Activated naive CD8-positive, alpha-beta T cell treated with anti-CD3 and anti-CD28 coated beads, Interleukin-2, amount 50 U/mL, for 24 hours (primary cell): ENCODE measurements at regions not wholly inside any gene's neighbourhood (a gene's known extent, or its start where the extent isn't known, plus 50 kb on each side); places are given as distances from the start of the nearest gene placed in this dataset.
"Not testable (repeated sequence)": the region's sequence is repeated elsewhere in the genome, so short reads cannot be mapped to it uniquely, and the experiment has no call there.

ENCODE experiments used
- ATAC-seq: fragments of 150-1000 bp; cut with Tn5 transposase; one replicate; pipeline ENCODE4 v1.10.0; 2021
- DNase-seq: peaks from one replicate; pipeline ENCODE4 v3.0.0; 2021
- H3K27ac Mint-ChIP-seq: one replicate; pipeline ENCODE4 v1.8.0; 2021; ENCODE audit warnings: mild to moderate bottlenecking, mixed read lengths
- H3K27me3 Mint-ChIP-seq: one replicate; pipeline ENCODE4 v1.8.0; 2021; ENCODE audit warnings: mixed read lengths
- H3K36me3 Mint-ChIP-seq: one replicate; pipeline ENCODE4 v1.8.0; 2021; ENCODE audit warnings: low read depth, mixed read lengths
- H3K4me1 Mint-ChIP-seq: one replicate; pipeline ENCODE4 v1.8.0; 2021; ENCODE audit warnings: mixed read lengths
- H3K4me3 Mint-ChIP-seq: one replicate; pipeline ENCODE4 v1.8.0; 2021; ENCODE audit warnings: mild to moderate bottlenecking, moderate library complexity, mixed read lengths
- H3K9me3 Mint-ChIP-seq: one replicate; pipeline ENCODE4 v1.8.0; 2021; ENCODE audit warnings: mixed read lengths

GRCh38 chr4:187865914-187866313, 129.7 kb upstream of the ZFP42 start:
- no peaks in the 10 kb centered on the region for H3K36me3 Mint-ChIP-seq
- no peak overlapping the region for H3K4me3 Mint-ChIP-seq
- no peak for DNase-seq
- H3K9me3 Mint-ChIP-seq: peaks cover 9% of the 10 kb centered on the region
- H3K27me3 Mint-ChIP-seq: no peaks in the 10 kb centered on the region
- no peak for ATAC-seq
- no peaks in the 10 kb centered on the region for H3K4me1 Mint-ChIP-seq
- no peak overlapping the region for H3K27ac Mint-ChIP-seq

DNA sequence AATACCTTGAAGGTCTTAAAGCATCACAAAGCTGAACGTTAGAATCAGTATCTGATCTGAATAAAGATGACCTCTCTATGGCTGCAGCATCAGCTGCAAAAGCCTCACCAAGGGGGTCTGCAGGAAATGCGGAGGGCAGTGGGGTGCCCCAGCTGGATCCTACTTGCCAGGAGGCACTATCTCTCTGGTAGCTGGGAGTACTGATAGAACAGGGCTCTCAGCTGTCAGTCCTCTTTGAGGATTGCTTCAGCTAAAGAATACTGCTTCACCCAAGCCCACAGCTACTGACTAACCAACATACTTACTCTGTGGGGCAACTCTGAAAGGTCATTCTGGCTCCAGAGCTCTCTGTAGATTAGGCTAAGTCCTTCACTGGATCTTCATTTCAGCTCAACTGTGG, 112.5 kb upstream of the ZFP42 start:
- H3K4me3 Mint-ChIP-seq: no peak overlapping the region
- ATAC-seq: no peak
- no peaks in the 10 kb centered on the region for H3K36me3 Mint-ChIP-seq
- no peak overlapping the region for H3K27ac Mint-ChIP-seq
- DNase-seq: no peak
- peaks cover 19% of the 10 kb centered on the region for H3K9me3 Mint-ChIP-seq
- H3K27me3 Mint-ChIP-seq: no peaks in the 10 kb centered on the region
- no peaks in the 10 kb centered on the region for H3K4me1 Mint-ChIP-seq

DNA sequence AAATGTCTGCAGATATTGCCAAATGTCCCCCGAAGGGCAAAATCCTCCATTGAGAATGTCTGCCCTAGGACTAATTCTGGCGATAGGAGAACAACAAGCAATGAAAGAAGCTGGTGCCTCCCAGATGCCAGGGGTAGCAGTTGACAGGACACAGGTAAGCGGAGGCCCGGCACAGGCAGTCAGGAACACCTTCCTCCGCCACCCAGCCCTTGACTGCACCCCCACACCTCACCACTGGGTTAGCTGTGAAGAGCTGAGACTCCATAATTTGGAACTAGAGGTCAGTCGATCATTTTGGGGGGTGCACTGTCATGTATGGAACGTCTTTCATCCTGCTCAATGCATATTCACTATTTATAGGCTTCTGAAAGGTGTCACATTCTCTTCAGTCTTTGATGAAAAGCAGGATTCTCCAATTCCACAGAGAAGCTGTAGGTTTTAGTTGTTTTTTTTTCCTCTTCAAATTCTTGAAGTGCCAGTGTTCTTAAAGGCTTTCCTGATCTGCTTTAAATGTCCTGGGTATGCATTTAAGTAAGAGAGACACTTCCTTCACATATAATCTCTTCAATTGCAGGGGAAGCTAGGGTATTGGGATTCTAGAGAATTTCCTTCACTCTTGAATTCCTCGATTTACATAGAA, 111.6 kb upstream of the ZFP42 start:
- Mint-ChIP-seq H3K27me3 (no peaks in the 10 kb centered on the region), H3K4me3 (no peak overlapping the region), H3K36me3 (no peaks in the 10 kb centered on the region), H3K27ac (no peak overlapping the region), H3K9me3 (peaks cover 18% of the 10 kb centered on the region), H3K4me1 (no peaks in the 10 kb centered on the region)
- DNase-seq (no peak), ATAC-seq (no peak)

DNA sequence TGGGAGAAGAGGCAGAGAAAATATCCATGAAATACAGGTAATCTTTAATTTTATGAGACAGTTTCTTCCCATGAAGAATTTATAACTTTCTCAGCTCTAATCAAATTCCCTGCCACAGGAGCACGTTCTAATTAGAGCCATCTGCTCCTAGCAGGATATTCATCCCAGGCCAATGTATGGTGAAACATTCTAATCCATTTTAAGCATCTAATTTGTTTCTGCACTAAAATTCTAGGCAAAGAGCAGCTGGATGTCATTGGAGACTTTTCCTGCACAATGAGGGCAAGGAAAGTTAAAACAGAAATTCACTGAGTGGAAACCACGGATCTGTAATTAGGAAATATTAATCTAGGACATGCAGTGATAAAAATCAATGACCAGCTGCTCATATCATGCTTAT, 107.7 kb upstream of the ZFP42 start:
- H3K27me3 Mint-ChIP-seq: no peaks in the 10 kb centered on the region
- H3K9me3 Mint-ChIP-seq: peaks cover 29% of the 10 kb centered on the region
- no peak overlapping the region for H3K27ac Mint-ChIP-seq
- no peak for ATAC-seq
- no peaks in the 10 kb centered on the region for H3K36me3 Mint-ChIP-seq
- H3K4me1 Mint-ChIP-seq: no peaks in the 10 kb centered on the region
- H3K4me3 Mint-ChIP-seq: no peak overlapping the region
- no peak for DNase-seq

- Mint-ChIP-seq H3K36me3 (no peaks in the 10 kb centered on the region), H3K27me3 (no peaks in the 10 kb centered on the region), H3K27ac (no peak overlapping the region), H3K9me3 (peaks cover 41% of the 10 kb centered on the region), H3K4me3 (no peak overlapping the region), H3K4me1 (no peaks in the 10 kb centered on the region)
- no peak for DNase-seq
- ATAC-seq: no peak
These were observed 105.9 kb upstream of the ZFP42 start for GRCh38 chr4:187889651-187890050.

- Mint-ChIP-seq H3K4me3 (no peak overlapping the region), H3K27me3 (no peaks in the 10 kb centered on the region)
These were observed 102.2 kb upstream of the ZFP42 start for GRCh38 chr4:187893418-187893817.

DNA sequence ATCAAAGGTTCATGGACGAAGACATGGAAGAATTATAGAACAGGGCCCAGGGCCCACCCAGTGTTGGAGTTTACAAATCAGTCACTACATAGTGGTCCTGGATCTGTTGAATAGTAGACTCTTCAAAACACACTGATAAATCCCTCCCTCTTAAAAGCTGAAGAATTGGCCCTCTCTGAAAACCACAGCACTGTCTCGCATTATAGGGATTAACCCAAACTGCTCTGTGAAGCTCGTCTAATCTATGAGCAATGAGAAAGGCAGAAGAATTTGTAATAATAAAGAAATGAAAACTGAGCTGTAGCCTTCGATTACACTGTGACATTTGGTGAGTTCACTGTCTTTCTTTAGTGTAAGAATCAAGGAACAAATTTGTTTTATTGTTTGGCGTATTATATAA, 92.5 kb upstream of the ZFP42 start:
- Mint-ChIP-seq H3K4me3 (no peak overlapping the region), H3K9me3 (peaks cover 32% of the 10 kb centered on the region), H3K27me3 (no peaks in the 10 kb centered on the region), H3K4me1 (no peaks in the 10 kb centered on the region), H3K27ac (no peak overlapping the region), H3K36me3 (no peaks in the 10 kb centered on the region)
- no peak for ATAC-seq
- DNase-seq: no peak

More at GRCh38 chr4:187893418-187893817, 102.2 kb upstream of the ZFP42 start:
- no peaks in the 10 kb centered on the region for H3K36me3 Mint-ChIP-seq
- H3K27ac Mint-ChIP-seq: no peak overlapping the region
- no peaks in the 10 kb centered on the region for H3K4me1 Mint-ChIP-seq
- ATAC-seq: no peak
- DNase-seq: no peak
- peaks cover 37% of the 10 kb centered on the region for H3K9me3 Mint-ChIP-seq

DNA sequence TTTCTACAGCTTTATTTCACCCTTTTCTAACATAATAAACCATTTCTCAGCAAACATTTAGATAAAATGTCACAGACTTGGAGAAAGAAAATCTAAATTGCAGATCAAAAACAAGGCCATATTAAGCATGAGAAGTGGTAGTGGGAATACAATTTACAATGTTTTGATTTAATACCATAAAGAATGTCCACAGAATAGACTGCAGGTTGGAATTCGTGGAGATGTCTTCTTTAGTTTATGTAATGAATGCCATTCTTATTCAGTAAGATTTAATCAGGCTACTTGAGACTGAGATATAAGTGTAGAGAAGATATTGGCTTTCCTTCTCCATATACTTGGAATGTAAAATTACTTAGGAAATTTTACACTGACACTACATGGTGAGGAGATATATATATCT, 91.9 kb upstream of the ZFP42 start:
- Mint-ChIP-seq H3K4me1 (no peaks in the 10 kb centered on the region), H3K27ac (no peak overlapping the region), H3K4me3 (no peak overlapping the region), H3K36me3 (no peaks in the 10 kb centered on the region), H3K27me3 (no peaks in the 10 kb centered on the region), H3K9me3 (peaks cover 32% of the 10 kb centered on the region)
- ATAC-seq: no peak
- no peak for DNase-seq

DNA sequence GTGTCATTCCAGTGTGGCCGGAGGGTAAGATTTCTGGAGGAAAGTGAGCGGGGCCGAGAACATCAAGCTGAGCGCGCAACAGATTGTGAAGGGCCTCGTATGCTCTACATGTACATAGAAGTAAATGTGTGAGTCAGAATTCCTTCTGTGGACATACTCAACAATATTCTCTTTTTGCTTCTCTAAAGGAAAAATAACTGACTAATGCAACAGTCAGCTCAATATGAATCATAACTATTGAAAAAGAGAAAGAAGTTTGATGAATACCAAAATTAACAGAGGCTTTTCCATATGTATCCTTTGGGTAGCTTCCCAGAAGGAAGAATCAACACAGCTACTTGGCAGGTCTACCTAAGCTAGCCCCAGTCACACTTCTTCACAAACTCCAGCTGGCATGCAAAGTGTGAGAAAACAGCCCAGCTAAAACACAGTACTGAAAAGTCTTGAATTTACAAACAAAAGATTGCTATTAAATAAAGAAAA, 87.5 kb upstream of the ZFP42 start:
- ATAC-seq (no peak), DNase-seq (no peak)
- Mint-ChIP-seq H3K27ac (no peak overlapping the region), H3K4me3 (no peak overlapping the region), H3K36me3 (no peaks in the 10 kb centered on the region), H3K9me3 (peaks cover 6% of the 10 kb centered on the region), H3K27me3 (no peaks in the 10 kb centered on the region), H3K4me1 (no peaks in the 10 kb centered on the region)

DNA sequence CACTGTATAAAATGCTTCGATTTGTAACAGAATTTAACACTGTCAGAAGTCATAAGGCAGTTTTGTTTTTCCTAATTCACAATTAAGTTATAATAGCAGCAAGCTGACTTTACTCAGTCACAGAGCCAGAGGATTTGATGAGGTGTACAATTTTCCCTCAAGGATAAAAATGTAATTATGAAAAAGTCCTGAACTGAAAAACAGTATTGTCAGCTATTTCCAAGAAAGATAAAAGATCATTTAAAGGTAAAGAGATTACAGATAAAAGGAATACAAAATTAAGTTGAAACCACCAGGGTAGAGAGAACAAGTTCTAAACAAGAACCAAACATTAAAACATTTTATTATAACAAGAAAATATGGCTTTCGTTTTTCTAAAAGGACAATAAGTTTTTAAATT, 86.8 kb upstream of the ZFP42 start:
- H3K4me1 Mint-ChIP-seq: no peaks in the 10 kb centered on the region
- ATAC-seq (no peak), DNase-seq (no peak)
- no peaks in the 10 kb centered on the region for H3K36me3 Mint-ChIP-seq
- no peaks in the 10 kb centered on the region for H3K27me3 Mint-ChIP-seq
- H3K9me3 Mint-ChIP-seq: peaks cover 6% of the 10 kb centered on the region
- H3K4me3 Mint-ChIP-seq: no peak overlapping the region
- no peak overlapping the region for H3K27ac Mint-ChIP-seq

DNA sequence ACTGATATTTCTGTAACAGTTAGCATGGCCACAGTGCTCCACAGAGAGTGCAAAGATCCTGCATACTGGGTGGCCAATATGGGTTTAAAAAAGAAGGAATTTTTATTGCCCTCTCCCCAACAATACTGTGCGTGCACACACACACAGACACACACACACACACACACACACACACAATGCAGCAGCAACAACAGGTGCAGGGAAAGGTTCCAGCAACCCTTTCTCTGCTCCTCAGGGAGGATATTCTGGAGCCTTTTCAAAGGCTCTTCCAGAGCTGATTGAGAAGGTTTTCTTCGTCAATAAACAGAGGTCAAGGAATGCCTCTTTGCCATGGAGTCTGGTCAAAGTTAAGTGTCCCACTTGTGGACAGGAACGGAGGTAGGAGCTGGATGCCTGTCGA, 84.8 kb upstream of the ZFP42 start:
- H3K4me3 Mint-ChIP-seq: no peak overlapping the region
- no peaks in the 10 kb centered on the region for H3K36me3 Mint-ChIP-seq
- H3K27ac Mint-ChIP-seq: no peak overlapping the region
- H3K27me3 Mint-ChIP-seq: no peaks in the 10 kb centered on the region
- peaks cover 6% of the 10 kb centered on the region for H3K9me3 Mint-ChIP-seq
- no peak for DNase-seq
- no peaks in the 10 kb centered on the region for H3K4me1 Mint-ChIP-seq
- ATAC-seq: no peak

- H3K4me3 Mint-ChIP-seq, H3K4me1 Mint-ChIP-seq, ATAC-seq, H3K27ac Mint-ChIP-seq, H3K9me3 Mint-ChIP-seq, DNase-seq, H3K36me3 Mint-ChIP-seq, H3K27me3 Mint-ChIP-seq: not testable (repeated sequence)
These were observed 80.2 kb upstream of the ZFP42 start for GRCh38 chr4:187915406-187915805.

DNA sequence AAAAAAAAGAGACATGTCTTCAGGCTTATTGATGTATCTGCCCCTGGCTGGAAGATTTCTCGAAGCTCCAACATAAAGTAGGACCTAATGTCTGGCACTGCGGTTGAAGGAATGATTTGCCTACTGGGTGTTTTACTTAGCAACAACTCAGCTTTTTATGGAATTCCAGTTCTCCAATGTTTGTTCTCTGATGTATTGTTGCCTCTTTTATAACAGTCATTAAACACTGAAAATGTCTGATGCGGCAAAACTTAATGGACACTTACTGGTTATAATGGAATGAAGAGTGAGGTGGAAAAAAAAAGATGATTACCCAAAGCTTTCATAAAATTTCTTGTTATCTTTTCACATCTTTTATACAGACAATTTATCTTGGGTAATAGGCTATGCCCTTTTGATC, 75.6 kb upstream of the ZFP42 start:
- H3K4me3 Mint-ChIP-seq: no peak overlapping the region
- no peak for ATAC-seq
- no peaks in the 10 kb centered on the region for H3K36me3 Mint-ChIP-seq
- no peaks in the 10 kb centered on the region for H3K4me1 Mint-ChIP-seq
- DNase-seq: no peak
- H3K9me3 Mint-ChIP-seq: peaks cover 18% of the 10 kb centered on the region
- H3K27ac Mint-ChIP-seq: no peak overlapping the region
- H3K27me3 Mint-ChIP-seq: no peaks in the 10 kb centered on the region

- no peaks in the 10 kb centered on the region for H3K36me3 Mint-ChIP-seq
- DNase-seq: no peak
- H3K4me1 Mint-ChIP-seq: no peaks in the 10 kb centered on the region
- no peak for ATAC-seq
- H3K4me3 Mint-ChIP-seq: no peak overlapping the region
- peaks cover 21% of the 10 kb centered on the region for H3K9me3 Mint-ChIP-seq
- no peaks in the 10 kb centered on the region for H3K27me3 Mint-ChIP-seq
- H3K27ac Mint-ChIP-seq: no peak overlapping the region
These were observed 73.5 kb upstream of the ZFP42 start for GRCh38 chr4:187921946-187922623.

- peaks cover 22% of the 10 kb centered on the region for H3K9me3 Mint-ChIP-seq
These were observed 66.5 kb upstream of the ZFP42 start for GRCh38 chr4:187929024-187929423.

More at GRCh38 chr4:187929024-187929423, 66.5 kb upstream of the ZFP42 start:
- H3K4me1 Mint-ChIP-seq: no peaks in the 10 kb centered on the region
- no peaks in the 10 kb centered on the region for H3K36me3 Mint-ChIP-seq
- H3K4me3 Mint-ChIP-seq: no peak overlapping the region
- no peak overlapping the region for H3K27ac Mint-ChIP-seq
- DNase-seq: no peak
- no peak for ATAC-seq
- H3K27me3 Mint-ChIP-seq: peaks cover 3% of the 10 kb centered on the region
